Stomach (tissue), 8 donors: ENCODE measurements at regions not wholly inside any gene's neighbourhood (a gene's known extent, or its start where the extent isn't known, plus 50 kb on each side); places are given as distances from the start of the nearest gene placed in this dataset.

ENCODE experiments used
- DNase-seq, 2 donors: peaks; one replicate each; pipeline versions ENCODE4 v3.0.0 to v3.0.0-alpha.2; 2013 to 2019
- H3K27ac ChIP-seq, 5 donors: fragments of 200-600 bp in 4 of 5; sonication (generic) in 4 of 5; one replicate each; pipeline ENCODE4 v1.5.1; 2013 to 2019; ENCODE audit warnings: mild to moderate bottlenecking in 1 of 5, moderate library complexity in 1 of 5
- H3K27me3 ChIP-seq, 3 donors: fragments of 200-600 bp; sonication (generic); one replicate each; pipeline ENCODE4 v1.5.1; 2017 to 2019; ENCODE audit warnings: mixed run types in 1 of 3
- H3K36me3 ChIP-seq, 4 donors: fragments of 200-600 bp; sonication (generic); 1 replicate in 3 of 4; 2 replicates in 1 of 4; pipeline ENCODE4 v1.5.1; 2016 to 2019
- H3K4me1 ChIP-seq, 4 donors: fragments of 200-600 bp; sonication (generic); one replicate each; pipeline ENCODE4 v1.5.1; 2016 to 2019
- H3K4me3 ChIP-seq, 4 donors: fragments of 200-600 bp; sonication (generic) in 3 of 4; one replicate each; pipeline ENCODE4 v1.5.1; 2016 to 2019; ENCODE audit warnings: mild to moderate bottlenecking in 1 of 4
- H3K9me3 ChIP-seq, 4 donors: fragments of 200-600 bp; sonication (generic); one replicate each; pipeline ENCODE4 v1.5.1; 2016 to 2019
- CTCF ChIP-seq, 7 experiments: fragments of 450-650 bp in 4 of 7; fragments of 200-600 bp in 3 of 7; sonication (generic) in 3 of 7; IDR thresholded peaks; one replicate each; pipeline ENCODE4 v1.5.1; 2016 to 2019; ENCODE audit warnings: antibody characterized with exemption in 7 of 7, control low read depth in 2 of 7, mild to moderate bottlenecking in 1 of 7
- EP300 ChIP-seq: sonication (generic); formaldehyde crosslinking; IDR thresholded peaks from one replicate; pipeline ENCODE4 v1.6.1; 2017; ENCODE audit warnings: antibody characterized with exemption
- POLR2A ChIP-seq, 4 donors: fragments of 450-650 bp; IDR thresholded peaks; one replicate each; pipeline ENCODE4 v1.6.1; 2016; ENCODE audit warnings: antibody characterized with exemption in 4 of 4, control low read depth in 2 of 4, mild to moderate bottlenecking in 1 of 4, moderate library complexity in 1 of 4
- POLR2AphosphoS5 ChIP-seq, 3 donors: sonication (generic); formaldehyde crosslinking; IDR thresholded peaks; one replicate each; pipeline ENCODE4 v1.6.1; 2016; ENCODE audit warnings: antibody characterized with exemption in 3 of 3
- WGBS, 5 donors: extraction: QIAGEN DNeasy Blood & Tissue Kit in 3 of 5; methylation state at CpG; one replicate each; pipeline versions ENCODE4 v1.1.5 to v1.1.7; 2013 to 2018; 5-methylcytosine and 5-hydroxymethylcytosine counted together
- intact Hi-C: fragments of 100-400 bp; cut with DNase I; formaldehyde crosslinking; loops from one replicate; pipeline ENCODE4 v1.15.1; 2023; ENCODE audit warnings: low total_unique reads
- donor health status: healthy with polysubstance abuse.
- donor health status: Bipolar disorder and iron deficiency.
- donor health status: healthy.

- TF ChIP-seq POLR2AphosphoS5 (IDR thresholded peaks at IDR 0.05) (no peak), EP300 (no peak), CTCF (IDR thresholded peaks at IDR 0.05) (no peak), POLR2A (IDR thresholded peaks at IDR 0.05) (no peak)
- intact Hi-C loops = no loop called here
- 62 to 75% (median 69%) methylated on average over 8 of the region's 8 CpGs for WGBS, 5 donors
- Histone ChIP-seq H3K36me3 (no peaks in the 10 kb centered on the region), H3K9me3 (peaks cover 1 to 31% (median 21%) of the 10 kb centered on the region in 4 donors), H3K27me3 (peaks cover 10 to 57% (median 17%) of the 10 kb centered on the region in 3 donors), H3K4me1 (peaks cover 7 to 15% (median 11%) of the 10 kb centered on the region in 4 donors), H3K27ac (no peak overlapping the region), H3K4me3 (no peak overlapping the region)
- DNase-seq = no peak
These were observed 212.4 kb upstream of the ZNF184 start for GRCh38 chr6:27685279-27685678.

GRCh38 chr6:27684264-27685211 is 211.6 kb upstream of the ZNF184 start:
- Histone ChIP-seq H3K4me1 (peaks cover 7 to 20% (median 11%) of the 10 kb centered on the region in 4 donors), H3K4me3 (no peak overlapping the region), H3K27ac (no peak overlapping the region), H3K9me3 (peaks cover 4 to 38% (median 27%) of the 10 kb centered on the region in 4 donors), H3K36me3 (no peaks in the 10 kb centered on the region), H3K27me3 (peaks cover 16 to 62% (median 25%) of the 10 kb centered on the region in 3 donors)
- peak in 1 of 2 donors; percentile 54 for DNase-seq
- TF ChIP-seq POLR2A (IDR thresholded peaks at IDR 0.05) (no peak), CTCF (IDR thresholded peaks at IDR 0.05) (no peak), POLR2AphosphoS5 (IDR thresholded peaks at IDR 0.05) (no peak)
- intact Hi-C loops = no loop called here
- WGBS, 5 donors = 38 to 48% (median 41%) methylated on average over 34 of the region's 34 CpGs

- Histone ChIP-seq H3K4me3 (peak overlapping the region in 1 of 4 donors; percentile 5), H3K36me3 (no peaks in the 10 kb centered on the region), H3K27me3 (peaks cover 23 to 88% (median 45%) of the 10 kb centered on the region in 3 donors), H3K9me3 (peaks cover 4 to 42% (median 28%) of the 10 kb centered on the region in 4 donors), H3K4me1 (peaks cover 0 to 5% (median 0%) of the 10 kb centered on the region in 4 donors), H3K27ac (no peak overlapping the region)
- intact Hi-C loops = no loop called here
- no peak for DNase-seq
- WGBS, 5 donors = 13 to 20% (median 15%) methylated on average over 37 to 47 of the region's 47 CpGs
- TF ChIP-seq CTCF (IDR thresholded peaks at IDR 0.05) = no peak
- no peak for TF ChIP-seq EP300
- TF ChIP-seq POLR2A (IDR thresholded peaks at IDR 0.05) = no peak
- no peak for TF ChIP-seq POLR2AphosphoS5 (IDR thresholded peaks at IDR 0.05)
These were observed 207.2 kb upstream of the ZNF184 start for GRCh38 chr6:27679964-27680694.

- Histone ChIP-seq H3K27ac (no peak overlapping the region), H3K36me3 (no peaks in the 10 kb centered on the region), H3K4me1 (peaks cover 0 to 5% (median 0%) of the 10 kb centered on the region in 4 donors), H3K4me3 (peak overlapping the region in 1 of 4 donors; percentile 5), H3K27me3 (peaks cover 23 to 95% (median 46%) of the 10 kb centered on the region in 3 donors), H3K9me3 (peaks cover 4 to 40% (median 30%) of the 10 kb centered on the region in 4 donors)
- TF ChIP-seq POLR2A (IDR thresholded peaks at IDR 0.05) = no peak
- TF ChIP-seq EP300 = no peak
- TF ChIP-seq POLR2AphosphoS5 (IDR thresholded peaks at IDR 0.05) = no peak
- no peak for TF ChIP-seq CTCF (IDR thresholded peaks at IDR 0.05)
- WGBS, 5 donors = 9 to 15% (median 13%) methylated on average over 27 of the region's 27 CpGs
- intact Hi-C loops = no loop called here
- DNase-seq = no peak
These were observed 206.5 kb upstream of the ZNF184 start for GRCh38 chr6:27679308-27679963.
